ENCODE measurements at regions not wholly inside any gene's neighbourhood (a gene's known extent, or its start where the extent isn't known, plus 50 kb on each side); places are given as distances from the start of the nearest gene placed in this dataset.

DNA sequence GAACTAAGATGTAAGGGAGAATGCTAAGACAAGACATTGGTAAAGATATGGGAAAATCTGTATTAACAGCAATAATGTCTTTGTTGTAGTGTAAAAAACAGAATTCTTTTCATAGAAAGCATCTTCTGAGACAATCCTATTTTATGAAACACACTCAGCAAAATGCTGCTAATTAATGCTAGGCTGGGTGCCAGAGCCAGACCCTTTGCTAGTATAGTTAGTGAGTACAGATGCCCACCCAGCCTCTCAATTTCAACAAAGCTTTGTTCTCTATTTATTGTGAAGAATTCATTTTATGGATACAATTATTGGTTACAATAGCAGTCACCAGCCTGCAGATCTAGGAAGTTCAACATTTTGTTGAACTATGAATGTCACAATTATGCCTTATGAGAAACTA, 131.0 kb downstream of the SEM1 start:
- Histone ChIP-seq H3K27me3 (no peaks in the 10 kb centered on the region), H3K9me2 (replicated peaks; ENCODE audit: insufficient read depth) (no peaks in the 10 kb centered on the region), H3K4me2 (no peak overlapping the region), H3K79me2 (no peaks in the 10 kb centered on the region), H4K20me1 (ENCODE audit: insufficient read depth, poor library complexity, severe bottlenecking) (no peaks in the 10 kb centered on the region), H3K27ac (no peak overlapping the region), H3K4me1 (ENCODE audit: insufficient read depth) (no peaks in the 10 kb centered on the region), H3K9me3 (ENCODE audit: low read depth) (no peaks in the 10 kb centered on the region), H3K36me3 (replicated peaks; ENCODE audit: insufficient read depth, low read depth) (no peaks in the 10 kb centered on the region), H3K4me3 (no peak overlapping the region), H2AFZ (no peak overlapping the region)
- no peak for DNase-seq (ENCODE audit: low spot score)
- TF ChIP-seq EZH2 (IDR thresholded peaks at IDR 0.05; ENCODE audit: borderline replicate concordance) (no peak), EZH2phosphoT487 (IDR thresholded peaks at IDR 0.05; ENCODE audit: low read depth, severe bottlenecking, unreplicated experiment) (no peak), CTCF (IDR thresholded peaks at IDR 0.05; ENCODE audit: poor library complexity) (no peak)

DNA sequence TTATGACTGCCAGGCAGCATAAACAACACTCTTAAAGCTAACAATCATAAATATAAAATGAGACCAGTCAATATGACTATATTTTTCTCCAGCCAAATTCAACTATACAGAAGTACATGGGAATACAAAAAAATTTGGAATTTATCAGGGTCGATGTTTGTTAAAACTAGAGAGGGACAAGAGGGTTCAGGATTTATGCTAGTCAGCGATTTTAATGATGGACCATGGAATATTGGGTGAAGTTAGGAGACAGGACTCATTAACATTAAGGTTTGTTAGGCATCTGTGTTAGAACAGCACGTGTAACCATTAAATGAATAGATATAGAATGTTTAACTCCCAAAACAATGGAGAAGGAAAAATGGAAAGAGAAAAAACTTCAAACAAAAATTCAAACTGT, 146.2 kb downstream of the SEM1 start:
- no peaks in the 10 kb centered on the region for H3K36me3 ChIP-seq (replicated peaks; ENCODE audit: insufficient read depth, low read depth)
- no peak overlapping the region for H2AFZ ChIP-seq
- no peak overlapping the region for H3K4me3 ChIP-seq
- H3K27me3 ChIP-seq, result no peaks in the 10 kb centered on the region
- H4K20me1 ChIP-seq (ENCODE audit: insufficient read depth, poor library complexity, severe bottlenecking), result no peaks in the 10 kb centered on the region
- H3K9me2 ChIP-seq (replicated peaks; ENCODE audit: insufficient read depth), result no peaks in the 10 kb centered on the region
- H3K27ac ChIP-seq, result no peak overlapping the region
- DNase-seq (ENCODE audit: low spot score), result no peak
- H3K4me1 ChIP-seq (ENCODE audit: insufficient read depth), result no peaks in the 10 kb centered on the region
- no peak overlapping the region for H3K4me2 ChIP-seq
- no peak for TF ChIP-seq CTCF (IDR thresholded peaks at IDR 0.05; ENCODE audit: poor library complexity)
- no peak for TF ChIP-seq EZH2phosphoT487 (IDR thresholded peaks at IDR 0.05; ENCODE audit: low read depth, severe bottlenecking, unreplicated experiment)
- TF ChIP-seq EZH2 (IDR thresholded peaks at IDR 0.05; ENCODE audit: borderline replicate concordance), result no peak
- 80% methylated on average over 3 of the region's 3 CpGs for WGBS (ENCODE audit: low lambda C conversion rate, missing lambda C conversion rate)
- H3K79me2 ChIP-seq, result no peaks in the 10 kb centered on the region
- H3K9me3 ChIP-seq (ENCODE audit: low read depth), result no peaks in the 10 kb centered on the region

DNA sequence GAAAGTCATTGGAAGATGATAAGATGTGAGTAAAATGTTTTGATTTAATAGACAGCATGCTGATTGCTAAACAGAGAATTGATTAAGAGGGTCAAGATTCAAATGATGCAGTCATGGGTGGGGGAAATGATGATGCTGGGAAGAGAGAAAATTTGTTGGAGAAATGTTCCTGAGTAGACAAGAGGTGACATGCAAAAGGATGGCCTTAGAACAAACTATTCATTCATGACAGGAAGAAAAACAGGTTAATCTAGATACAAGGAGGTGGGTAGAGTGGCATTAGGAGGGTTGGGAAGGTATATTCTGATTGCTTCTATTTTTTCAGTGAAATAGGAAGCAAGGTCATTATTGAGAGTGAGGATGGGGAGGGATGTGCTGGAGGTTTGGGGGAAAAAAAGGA, 146.7 kb downstream of the SEM1 start:
- Histone ChIP-seq H3K27ac (no peak overlapping the region), H2AFZ (no peak overlapping the region), H3K9me2 (replicated peaks; ENCODE audit: insufficient read depth) (no peaks in the 10 kb centered on the region), H3K79me2 (no peaks in the 10 kb centered on the region), H3K36me3 (replicated peaks; ENCODE audit: insufficient read depth, low read depth) (no peaks in the 10 kb centered on the region), H4K20me1 (ENCODE audit: insufficient read depth, poor library complexity, severe bottlenecking) (no peaks in the 10 kb centered on the region), H3K27me3 (no peaks in the 10 kb centered on the region), H3K9me3 (ENCODE audit: low read depth) (no peaks in the 10 kb centered on the region), H3K4me1 (ENCODE audit: insufficient read depth) (peaks cover 2% of the 10 kb centered on the region), H3K4me2 (no peak overlapping the region), H3K4me3 (no peak overlapping the region)
- TF ChIP-seq EZH2 (IDR thresholded peaks at IDR 0.05; ENCODE audit: borderline replicate concordance) (no peak), CTCF (IDR thresholded peaks at IDR 0.05; ENCODE audit: poor library complexity) (no peak), EZH2phosphoT487 (IDR thresholded peaks at IDR 0.05; ENCODE audit: low read depth, severe bottlenecking, unreplicated experiment) (no peak)
- no peak for DNase-seq (ENCODE audit: low spot score)

GRCh38 chr7:96562458-96562857, 147.2 kb downstream of the SEM1 start:
- no peaks in the 10 kb centered on the region for H3K27me3 ChIP-seq
- no peak overlapping the region for H3K27ac ChIP-seq
- H3K4me2 ChIP-seq, result no peak overlapping the region
- WGBS (ENCODE audit: low lambda C conversion rate, missing lambda C conversion rate), result 48% methylated on average over 4 of the region's 4 CpGs
- no peak overlapping the region for H3K4me3 ChIP-seq
- H3K9me3 ChIP-seq (ENCODE audit: low read depth), result no peaks in the 10 kb centered on the region
- H3K4me1 ChIP-seq (ENCODE audit: insufficient read depth), result peaks cover 2% of the 10 kb centered on the region
- no peak overlapping the region for H2AFZ ChIP-seq
- H3K36me3 ChIP-seq (replicated peaks; ENCODE audit: insufficient read depth, low read depth), result no peaks in the 10 kb centered on the region
- no peaks in the 10 kb centered on the region for H3K79me2 ChIP-seq
- DNase-seq (ENCODE audit: low spot score), result no peak
- no peaks in the 10 kb centered on the region for H3K9me2 ChIP-seq (replicated peaks; ENCODE audit: insufficient read depth)
- TF ChIP-seq EZH2 (IDR thresholded peaks at IDR 0.05; ENCODE audit: borderline replicate concordance), result no peak
- TF ChIP-seq CTCF (IDR thresholded peaks at IDR 0.05; ENCODE audit: poor library complexity), result no peak
- no peak for TF ChIP-seq EZH2phosphoT487 (IDR thresholded peaks at IDR 0.05; ENCODE audit: low read depth, severe bottlenecking, unreplicated experiment)
- H4K20me1 ChIP-seq (ENCODE audit: insufficient read depth, poor library complexity, severe bottlenecking), result no peaks in the 10 kb centered on the region
